HG02870 (cell line): ENCODE measurements at regions not wholly inside any gene's neighbourhood (a gene's known extent, or its start where the extent isn't known, plus 50 kb on each side); places are given as distances from the start of the nearest gene placed in this dataset.

Experiments used
- ATAC-seq: cut with Tn5 transposase; IDR thresholded peaks from one replicate; pipeline ENCODE4 v1.9.1; 2021; ENCODE audit warnings: mild to moderate bottlenecking, moderate library complexity; ENCODE audit not compliant: unreplicated experiment

DNA sequence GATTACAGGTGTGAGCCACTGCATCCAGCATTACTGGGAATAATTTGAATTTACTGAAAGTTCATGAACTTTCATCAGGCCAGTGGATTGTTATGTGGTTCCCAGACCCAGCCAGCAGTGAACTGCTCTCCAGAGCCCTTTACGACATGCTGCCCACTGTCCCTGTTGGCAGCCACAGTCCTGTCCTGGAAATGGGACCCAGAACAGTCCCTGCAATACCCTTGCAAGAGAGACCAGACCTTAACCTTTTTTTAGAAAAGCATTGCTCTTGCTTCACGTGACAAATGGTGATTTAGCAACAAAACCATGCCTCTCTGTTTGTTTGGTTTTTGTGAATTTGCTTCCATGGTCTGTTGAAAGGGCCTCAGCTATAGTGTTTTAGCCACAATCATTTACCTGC is 367.3 kb upstream of the C2CD4B start:
- no peak for ATAC-seq

DNA sequence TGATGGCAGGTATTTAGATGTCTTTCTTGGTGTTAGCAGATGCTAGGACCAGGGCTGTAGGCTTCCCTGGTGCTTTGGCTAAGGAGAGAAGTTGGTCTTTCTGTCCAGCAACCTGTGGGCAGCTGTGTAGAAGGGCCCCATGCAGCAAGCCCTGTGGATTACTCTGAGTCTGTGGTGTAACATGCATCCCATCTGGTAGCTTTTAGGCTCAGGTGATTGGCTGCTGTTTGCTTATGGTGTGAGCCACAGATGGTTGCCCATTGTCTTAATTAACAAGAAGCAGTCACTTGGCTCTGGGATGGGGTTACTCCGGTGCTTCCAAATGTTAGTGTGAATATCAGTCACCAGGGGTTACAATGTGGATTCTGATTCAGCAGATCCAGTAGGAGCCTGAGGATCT is 368.6 kb upstream of the C2CD4B start:
- no peak for ATAC-seq

DNA sequence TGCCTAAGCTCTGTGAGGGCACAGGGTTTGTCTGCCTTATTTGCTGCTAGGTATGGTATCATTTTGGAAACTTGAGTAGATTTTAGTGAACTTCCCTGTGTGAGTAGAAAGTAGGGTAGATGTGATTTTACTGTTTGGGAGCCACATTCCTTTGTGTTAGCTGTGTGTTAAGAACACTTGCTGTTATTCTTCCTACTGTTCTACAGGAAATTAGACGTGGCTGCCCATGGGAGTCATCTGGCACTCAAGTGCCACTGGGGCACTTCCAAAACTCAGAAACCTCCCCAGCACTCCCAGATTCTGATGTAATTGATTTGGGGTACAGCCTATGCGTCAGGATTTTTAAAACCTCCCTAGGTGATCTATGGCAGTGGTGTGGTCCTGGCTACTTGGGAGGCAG is 369.9 kb upstream of the C2CD4B start:
- ATAC-seq: no peak

DNA sequence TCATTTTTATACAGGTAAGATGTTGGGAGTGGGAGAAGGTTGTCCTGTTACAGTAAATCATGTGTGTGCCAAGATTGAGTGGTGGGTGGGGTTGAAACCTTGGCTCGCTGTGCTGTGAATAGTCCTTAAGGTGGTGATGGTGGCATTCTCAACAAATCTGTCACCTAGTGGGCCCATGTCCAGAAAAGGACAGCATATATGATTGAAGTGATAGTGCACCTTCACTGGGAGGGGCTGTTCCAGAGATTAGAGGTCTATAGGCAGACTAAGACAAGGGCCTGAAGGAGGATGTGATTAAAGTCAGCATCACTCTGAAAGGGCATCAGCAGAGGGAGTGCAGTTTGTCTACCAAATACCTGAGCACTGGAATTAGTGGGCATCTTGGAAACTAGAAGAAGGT is 374.2 kb upstream of the C2CD4B start:
- no peak for ATAC-seq

DNA sequence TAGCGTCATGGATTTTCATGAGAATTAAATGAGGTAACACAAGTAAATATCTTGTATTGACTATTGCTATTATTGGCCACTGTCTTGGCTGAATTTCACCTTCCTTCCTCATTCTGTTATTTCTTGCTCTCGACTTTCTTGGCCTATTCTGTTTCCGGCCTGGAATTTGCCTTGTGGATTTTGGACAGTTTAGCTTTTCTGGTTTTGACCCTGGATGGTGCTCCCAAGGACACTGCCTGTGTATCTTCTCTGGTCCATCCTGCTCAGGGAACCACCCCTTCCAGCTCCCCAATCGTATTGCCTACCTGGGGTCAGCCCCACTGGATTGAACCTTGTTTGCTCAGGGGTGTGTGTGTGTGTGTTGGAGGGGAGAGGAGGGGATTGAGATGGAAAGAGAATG is 376.2 kb upstream of the C2CD4B start:
- no peak for ATAC-seq

DNA sequence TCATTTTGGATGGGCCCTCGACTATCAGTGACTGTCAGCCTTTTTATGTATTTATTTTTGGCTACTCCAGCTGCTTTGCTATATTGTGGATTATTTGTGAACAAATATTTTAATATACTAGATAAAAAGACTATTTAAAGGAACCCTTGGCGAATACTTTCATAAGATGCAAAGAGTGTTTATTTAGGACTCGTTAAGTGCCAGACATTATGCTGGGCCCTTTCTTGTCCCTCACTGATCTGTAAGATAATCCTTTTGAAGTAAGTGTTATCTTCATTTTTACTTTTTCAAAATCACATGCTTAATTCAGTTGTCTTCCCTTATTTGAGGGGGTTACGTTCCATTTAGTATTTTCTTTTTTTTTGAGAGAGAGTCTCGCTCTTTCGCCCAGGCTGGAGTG is 376.8 kb upstream of the C2CD4B start:
- ATAC-seq: no peak

DNA sequence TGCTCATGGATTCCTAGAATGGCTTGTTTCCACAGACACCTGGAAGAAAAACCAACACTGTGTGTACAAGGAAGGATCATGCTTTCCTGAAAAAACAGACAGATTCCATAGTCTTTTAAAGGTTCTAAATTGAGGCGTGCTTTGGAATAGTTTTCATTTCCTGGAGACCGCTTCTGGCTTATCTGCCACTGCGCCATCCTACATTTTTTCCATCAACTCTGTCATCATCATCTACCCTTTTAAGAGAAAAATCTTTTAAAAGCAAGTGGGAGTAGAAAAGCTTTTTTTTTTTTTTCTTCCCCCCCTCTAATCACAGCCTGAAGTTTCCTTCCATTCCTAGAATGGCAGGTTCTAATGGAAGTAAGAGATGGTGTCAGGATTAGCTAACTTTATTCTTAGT is 379.4 kb upstream of the C2CD4B start:
- ATAC-seq: no peak

DNA sequence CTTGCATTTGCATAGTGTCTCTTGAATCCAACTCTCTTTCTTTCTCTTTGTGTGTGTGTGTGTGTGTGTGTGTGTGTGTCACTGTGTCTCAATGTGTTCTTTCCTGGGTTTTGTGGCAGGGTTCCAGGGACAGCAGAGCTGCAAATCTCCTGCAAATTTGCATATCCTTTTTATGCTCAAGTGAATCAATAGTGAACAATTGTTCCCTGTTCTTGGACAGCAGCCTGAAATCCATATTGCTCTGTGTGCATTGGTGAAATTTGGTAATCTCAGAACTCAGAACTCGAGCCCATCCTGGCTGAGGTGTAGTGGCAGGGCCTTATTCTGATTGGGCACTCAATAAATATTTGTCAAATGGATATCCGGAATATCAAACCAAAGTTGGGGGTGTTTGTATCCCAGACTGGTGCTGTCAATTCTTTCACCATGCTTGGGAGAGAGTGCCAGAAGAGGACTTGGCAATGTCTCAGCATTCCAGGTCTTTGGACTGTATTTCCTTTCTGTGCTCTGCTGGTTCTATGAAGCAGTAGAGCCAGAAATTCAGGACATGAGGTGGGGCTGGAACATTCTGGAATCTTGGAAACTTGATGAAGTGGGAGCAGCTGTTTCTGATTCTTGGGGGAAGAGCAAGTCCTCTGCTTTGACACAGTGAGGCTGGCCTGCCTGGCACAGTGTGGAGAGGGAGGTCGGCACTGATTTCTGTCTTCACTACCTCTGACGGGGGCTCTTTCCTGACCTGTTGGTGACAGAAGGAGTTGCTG is 380.6 kb upstream of the C2CD4B start:
- no peak for ATAC-seq

DNA sequence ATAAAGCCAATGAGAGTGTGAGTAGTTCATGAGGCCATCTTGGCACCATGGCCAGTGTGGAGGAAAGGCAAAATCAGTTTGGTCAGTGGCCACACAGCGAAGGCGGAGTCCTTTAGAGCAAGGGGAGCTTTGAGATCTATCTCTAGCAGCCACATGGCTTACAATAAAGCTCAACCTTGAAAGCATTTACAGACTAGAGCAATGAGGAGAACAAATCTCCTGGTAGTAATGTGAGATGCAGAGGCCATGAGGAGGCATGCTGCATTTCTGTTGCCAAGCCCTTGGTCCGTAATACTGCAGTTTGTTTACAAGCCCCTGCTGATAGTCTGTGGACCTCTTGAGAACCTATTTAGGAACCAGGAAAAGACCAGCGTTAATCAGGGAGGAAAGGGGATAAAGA is 381.5 kb upstream of the C2CD4B start:
- no peak for ATAC-seq

DNA sequence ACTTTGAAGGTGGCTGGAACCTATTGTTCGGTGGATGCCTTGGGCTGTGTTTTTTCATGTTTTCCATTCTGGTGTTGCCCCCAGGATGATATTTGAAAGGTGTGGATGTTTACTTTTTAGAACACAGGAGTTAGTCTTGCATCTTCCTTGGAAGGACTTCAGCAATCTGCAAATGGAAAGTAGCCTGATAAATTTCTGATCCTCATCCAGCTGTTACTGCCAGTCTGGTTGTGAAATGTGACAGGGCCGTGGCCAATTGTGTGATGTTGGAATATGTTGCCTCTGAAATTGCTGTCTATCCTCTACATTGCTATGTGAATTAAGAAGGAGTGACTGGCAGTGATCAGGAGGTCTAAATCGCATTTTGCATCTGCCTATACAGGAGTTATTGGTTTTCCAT is 382.5 kb upstream of the C2CD4B start:
- ATAC-seq: no peak

DNA sequence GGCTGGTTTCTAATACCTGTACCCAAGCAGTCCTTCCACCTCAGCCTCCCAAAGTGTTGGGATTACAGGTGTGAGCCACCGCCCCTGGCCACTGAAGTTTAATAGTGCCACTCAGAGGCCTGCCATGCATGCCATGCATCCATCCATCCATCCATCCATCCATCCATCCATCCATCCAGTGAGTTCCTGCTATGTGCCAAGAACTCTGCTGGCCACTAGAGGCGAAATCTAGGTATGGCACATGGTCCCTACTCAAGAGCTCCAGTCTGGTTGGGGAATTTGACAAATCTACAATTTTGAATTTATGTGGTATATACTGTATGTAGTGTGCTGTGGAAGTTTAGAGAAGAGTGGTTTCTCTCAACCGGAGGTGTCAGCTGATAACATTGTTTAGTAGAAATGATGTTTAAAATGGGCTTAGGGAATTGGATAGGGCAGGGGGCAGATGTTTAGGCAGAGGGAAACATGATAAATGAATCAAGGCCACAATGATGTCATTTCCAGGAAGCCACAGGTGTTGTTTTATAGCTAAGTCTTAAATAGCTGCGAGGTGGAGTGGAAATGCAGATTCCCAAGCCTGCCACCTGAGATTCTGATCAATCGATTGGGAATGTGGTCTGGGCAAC is 384.4 kb upstream of the C2CD4B start:
- no peak for ATAC-seq

DNA sequence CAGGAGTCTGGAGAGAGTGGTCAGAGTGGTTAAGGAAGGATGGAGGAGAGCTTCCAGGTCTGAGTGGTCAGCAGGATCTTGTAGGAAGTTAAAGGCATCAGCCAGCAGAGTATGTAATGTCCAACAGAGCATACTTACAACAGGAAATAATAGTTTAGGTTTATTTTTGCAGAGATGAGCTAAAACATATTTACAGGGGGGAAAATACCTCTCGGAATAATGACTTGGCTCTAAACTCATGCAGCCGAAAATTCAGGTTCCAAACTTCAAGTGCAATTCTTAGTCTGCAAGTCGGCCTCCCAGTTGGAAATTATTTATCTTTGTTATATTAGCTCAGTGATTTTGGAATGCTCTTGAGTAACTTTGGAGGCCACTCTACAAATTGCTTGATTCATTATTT is 385.0 kb upstream of the C2CD4B start:
- no peak for ATAC-seq

DNA sequence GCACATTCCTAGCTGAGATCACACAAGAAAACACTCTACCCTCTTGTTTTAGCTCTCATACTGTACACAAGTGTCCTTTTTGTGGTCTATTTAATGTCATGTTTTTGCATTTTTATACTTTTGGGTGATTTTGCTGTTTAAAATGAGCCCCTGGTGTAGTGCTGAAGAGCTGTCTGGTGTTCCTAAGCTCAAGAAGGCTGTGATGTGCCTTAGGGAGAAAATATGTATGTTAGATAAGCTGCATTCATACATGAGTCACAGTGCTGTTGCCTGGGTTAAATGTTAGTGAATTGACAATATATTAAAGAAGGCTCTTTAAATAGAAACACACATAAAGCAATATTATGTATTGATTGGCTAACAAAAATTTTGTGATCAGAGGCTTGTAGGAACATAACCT is 387.4 kb upstream of the C2CD4B start:
- ATAC-seq: no peak

DNA sequence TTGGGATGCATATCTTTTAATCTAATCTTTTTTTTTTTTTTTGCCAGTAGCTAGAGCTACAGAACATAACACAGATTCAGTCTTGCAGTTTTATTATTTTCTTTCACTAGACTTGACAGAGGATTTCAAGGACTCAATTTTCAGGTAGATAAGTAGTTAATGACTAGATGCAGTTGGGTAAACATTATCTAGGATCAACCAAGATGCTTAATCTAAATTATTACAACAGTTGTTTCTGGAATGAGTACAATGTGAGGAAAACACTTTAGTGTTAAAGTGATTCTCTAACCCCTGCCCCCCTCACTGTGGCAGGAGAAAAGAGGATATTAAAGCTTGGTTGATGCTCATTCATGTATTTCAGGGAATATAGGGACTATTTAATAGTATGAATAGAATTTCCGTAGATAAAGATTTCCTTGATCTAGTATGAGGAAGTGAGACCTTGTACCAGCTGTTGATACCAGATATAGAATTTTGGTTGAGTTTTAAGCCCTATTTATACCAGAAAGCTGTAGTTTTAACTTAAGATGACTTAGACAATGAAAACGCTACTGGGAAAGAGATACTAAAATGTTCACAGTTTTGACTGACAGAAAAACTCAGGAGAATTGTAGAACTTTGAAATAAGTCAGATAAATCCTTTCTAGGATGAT is 389.0 kb upstream of the C2CD4B start:
- no peak for ATAC-seq

DNA sequence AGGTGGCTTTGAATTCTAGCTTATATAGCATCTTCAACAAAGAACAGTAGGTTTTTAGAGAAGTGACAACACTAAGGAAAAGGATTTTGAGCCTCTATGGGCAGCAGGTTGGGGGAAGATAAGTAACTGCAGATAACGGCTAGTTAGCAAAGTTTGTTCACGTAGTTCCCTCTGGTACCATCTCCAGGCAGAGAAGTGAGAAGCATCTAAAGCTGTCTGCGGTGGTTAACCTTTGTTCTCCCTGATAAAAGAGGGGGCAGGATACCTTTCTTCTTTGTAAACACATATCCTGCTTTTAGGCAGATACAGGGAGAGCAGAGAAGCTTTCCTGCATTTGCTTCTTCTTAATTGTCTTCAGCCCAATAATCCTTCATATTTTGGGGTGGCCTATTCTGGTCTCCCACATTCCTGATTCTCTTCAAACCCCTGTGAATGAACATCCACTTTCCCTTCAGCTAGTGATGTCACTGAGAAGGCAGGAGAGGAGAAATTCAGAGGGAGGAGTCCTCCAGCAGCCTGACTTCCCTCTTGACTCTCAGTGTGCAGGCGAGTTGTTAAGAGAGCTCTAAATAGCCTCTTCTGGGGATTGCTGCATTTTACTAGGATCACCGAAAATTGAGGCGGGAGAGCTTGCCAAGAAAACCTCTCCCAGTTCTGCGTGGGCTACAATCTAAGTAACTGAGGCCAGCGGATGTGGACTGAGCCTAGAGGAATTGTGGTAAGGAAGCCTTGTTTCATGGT is 393.7 kb upstream of the C2CD4B start:
- no peak for ATAC-seq

DNA sequence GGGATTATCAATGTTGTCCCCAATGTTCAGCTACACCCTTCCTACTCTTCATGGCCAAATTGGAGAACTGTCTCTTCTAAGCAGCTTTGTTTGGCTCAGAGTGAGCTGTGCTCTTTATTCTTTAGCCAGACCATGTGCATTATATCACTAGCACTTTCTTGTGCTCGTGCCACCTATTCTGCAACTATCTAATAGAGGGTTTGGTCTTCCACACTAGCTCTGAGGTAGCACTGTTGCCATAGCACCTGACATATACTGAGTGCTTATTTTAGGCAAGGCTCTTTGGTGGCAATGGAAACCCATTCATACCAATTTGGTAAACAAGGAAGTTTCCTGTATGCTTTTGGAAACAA is 394.3 kb upstream of the C2CD4B start:
- ATAC-seq: no peak

DNA sequence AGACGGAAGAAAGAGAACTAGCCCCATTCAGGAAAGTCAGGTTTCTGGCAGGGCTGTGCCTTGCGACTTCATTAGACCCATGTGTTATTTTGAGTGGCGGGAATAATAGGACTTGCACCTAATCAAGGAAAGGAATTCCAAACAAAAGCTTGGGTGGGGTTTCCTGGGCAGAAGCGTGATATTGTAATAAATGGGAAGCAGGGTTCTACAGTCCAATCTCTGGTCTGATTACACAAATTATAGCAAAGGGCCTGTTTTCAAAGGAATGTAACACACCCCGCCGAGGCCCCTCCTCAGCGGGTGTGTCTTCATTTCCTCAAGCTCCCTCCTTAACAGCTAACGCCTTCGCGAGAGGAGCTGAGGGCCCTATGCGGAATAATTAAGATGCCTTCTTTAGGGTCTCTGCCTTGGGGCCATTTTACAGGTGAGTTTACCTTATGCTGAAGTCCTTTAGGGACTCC is 396.0 kb upstream of the C2CD4B start:
- ATAC-seq: no peak

DNA sequence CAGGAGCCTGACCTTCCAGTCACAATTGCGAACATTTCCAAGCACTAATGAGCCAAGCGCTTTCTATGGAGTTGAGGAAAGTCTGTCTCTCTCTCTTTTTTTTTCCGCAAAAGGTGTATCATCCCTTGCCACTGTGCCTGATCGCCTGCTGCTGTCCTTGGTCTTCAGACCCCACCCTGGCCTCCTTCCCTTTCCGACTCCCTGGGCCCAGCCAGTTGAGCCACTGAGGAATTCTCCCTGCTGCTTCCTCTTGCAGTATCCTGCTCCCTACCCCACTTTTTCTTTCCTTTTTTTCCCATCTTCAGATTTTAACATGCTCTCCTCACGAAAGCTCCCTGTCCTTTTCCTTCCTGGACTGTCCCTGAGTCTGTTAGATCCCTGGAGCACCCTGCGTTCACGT is 396.5 kb upstream of the C2CD4B start:
- ATAC-seq: no peak

DNA sequence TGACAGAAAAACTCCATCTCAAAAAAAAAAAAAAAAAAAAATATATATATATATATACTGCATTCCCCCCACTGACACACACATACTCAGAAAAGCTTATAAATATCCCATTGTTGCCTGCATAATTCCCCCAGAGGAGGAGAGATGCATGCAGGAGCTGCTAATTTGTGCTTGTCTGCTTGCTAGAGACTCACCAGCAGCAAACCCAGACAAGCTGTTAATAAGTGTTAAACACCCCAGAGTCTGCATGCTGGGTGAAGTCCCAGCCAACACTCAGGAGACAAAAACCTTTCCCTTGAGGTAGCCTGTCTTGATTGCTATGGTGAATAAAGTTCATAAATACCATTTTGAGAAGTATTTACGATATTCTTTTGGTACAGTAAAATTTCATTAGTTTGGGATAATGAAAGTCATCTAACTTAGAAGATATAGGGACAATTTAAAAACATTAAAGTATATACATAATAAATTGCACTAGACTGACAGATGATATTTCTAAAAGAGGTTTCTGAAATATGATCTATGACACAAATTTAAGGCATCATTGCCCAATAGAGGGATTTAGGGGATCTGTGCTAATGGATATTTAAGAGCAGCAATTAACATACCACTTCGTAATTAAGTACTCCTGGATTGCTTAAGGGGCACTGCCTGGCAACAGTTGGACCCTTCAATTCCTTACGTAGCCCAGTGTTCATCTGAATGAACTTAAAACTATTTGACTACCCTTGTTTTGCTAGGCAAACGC is 400.0 kb upstream of the C2CD4B start:
- no peak for ATAC-seq

DNA sequence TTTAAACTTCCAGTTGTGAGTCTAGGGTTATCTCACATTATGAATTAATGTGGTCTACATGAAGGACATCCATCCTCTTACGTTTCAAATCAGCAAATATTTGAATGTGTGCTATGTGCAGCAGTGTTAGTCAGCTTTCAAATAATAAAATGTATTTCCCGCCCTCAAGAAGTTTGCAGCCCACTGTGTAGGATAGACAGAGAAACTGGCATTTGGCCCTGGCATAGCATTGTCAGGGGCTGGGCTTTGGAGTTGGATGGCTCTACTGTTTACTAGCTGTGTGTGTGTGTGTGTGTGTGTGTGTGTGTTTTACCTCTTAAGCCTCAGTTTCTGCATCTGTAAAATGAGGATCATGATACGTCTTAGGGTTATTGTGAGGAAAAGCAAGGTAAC is 400.5 kb upstream of the C2CD4B start:
- ATAC-seq: no peak

DNA sequence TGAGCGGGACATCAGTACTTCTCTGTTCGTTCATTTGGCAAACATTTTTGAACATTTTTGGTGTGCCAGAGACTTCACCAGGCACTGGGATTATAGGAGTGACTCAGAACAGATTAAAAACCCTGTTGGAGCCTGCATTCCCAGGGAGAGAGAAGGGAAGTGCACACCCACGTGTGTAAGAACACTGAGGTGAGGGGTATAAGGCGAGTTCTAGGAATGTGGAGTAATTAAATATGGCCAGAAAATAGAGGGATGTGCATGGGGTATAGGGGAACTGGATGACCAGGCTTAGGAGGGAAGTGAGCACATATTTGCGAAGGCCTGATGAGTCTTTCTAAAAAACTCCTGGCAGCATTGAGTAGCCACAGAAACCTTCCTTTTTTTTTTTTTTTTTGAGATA is 401.2 kb upstream of the C2CD4B start:
- no peak for ATAC-seq
